Stimulated activated CD8-positive, alpha-beta memory T cell treated with anti-CD3 and anti-CD28 coated beads, Interleukin-4, amount 100 ng/mL, for 24 hours (primary cell): ENCODE measurements at regions not wholly inside any gene's neighbourhood (a gene's known extent, or its start where the extent isn't known, plus 50 kb on each side); places are given as distances from the start of the nearest gene placed in this dataset.
"Not testable (repeated sequence)": the region's sequence is repeated elsewhere in the genome, so short reads cannot be mapped to it uniquely, and the experiment has no call there.

Experiments used
- DNase-seq: peaks from one replicate; pipeline ENCODE4 v3.0.0-alpha.2; 2020; ENCODE audit warnings: low read depth

GRCh38 chr17:79560527-79560926, 50.3 kb downstream of the RBFOX3 start:
- no peak for DNase-seq

- no peak for DNase-seq
Observed at GRCh38 chr17:79559111-79559887, 51.6 kb downstream of the RBFOX3 start.

GRCh38 chr17:79558091-79558900, 52.6 kb downstream of the RBFOX3 start:
- DNase-seq, result no peak

GRCh38 chr17:79557276-79558090, 53.4 kb downstream of the RBFOX3 start:
- no peak for DNase-seq

- no peak for DNase-seq
Observed at GRCh38 chr17:79556271-79556670, 54.6 kb downstream of the RBFOX3 start.

- DNase-seq, result no peak
Observed at GRCh38 chr17:79555543-79555942, 55.3 kb downstream of the RBFOX3 start.

- DNase-seq, result not testable (repeated sequence)
Observed at GRCh38 chr17:79554346-79554745, 56.5 kb downstream of the RBFOX3 start.

- no peak for DNase-seq
Observed at GRCh38 chr17:79552824-79553223, 58.0 kb downstream of the RBFOX3 start.

- DNase-seq, result no peak
Observed at GRCh38 chr17:79552405-79552804, 58.4 kb downstream of the RBFOX3 start.

GRCh38 chr17:79549141-79549915, 61.5 kb downstream of the RBFOX3 start:
- DNase-seq, result no peak

GRCh38 chr17:79548116-79548515, 62.7 kb downstream of the RBFOX3 start:
- DNase-seq, result no peak

GRCh38 chr17:79547586-79547985, 63.3 kb downstream of the RBFOX3 start:
- no peak for DNase-seq

- not testable (repeated sequence) for DNase-seq
Observed at GRCh38 chr17:79547171-79547570, 63.7 kb downstream of the RBFOX3 start.

GRCh38 chr17:79546386-79546785, 64.5 kb downstream of the RBFOX3 start:
- no peak for DNase-seq

GRCh38 chr17:79545251-79546005, 65.4 kb downstream of the RBFOX3 start:
- DNase-seq, result no peak

- no peak for DNase-seq
Observed at GRCh38 chr17:79544142-79544914, 66.5 kb downstream of the RBFOX3 start.

- DNase-seq, result no peak
Observed at GRCh38 chr17:79543531-79543930, 67.3 kb downstream of the RBFOX3 start.

GRCh38 chr17:79542718-79543117, 68.1 kb downstream of the RBFOX3 start:
- DNase-seq, result no peak

GRCh38 chr17:79541056-79541850, 69.6 kb downstream of the RBFOX3 start:
- no peak for DNase-seq
